ENCODE measurements at regions not wholly inside any gene's neighbourhood (a gene's known extent, or its start where the extent isn't known, plus 50 kb on each side); places are given as distances from the start of the nearest gene placed in this dataset.

GRCh38 chr2:8285081-8285480 is 396.8 kb upstream of the ID2 start:
- Mint-ChIP-seq H3K36me3 (ENCODE audit: low read depth) (no peaks in the 10 kb centered on the region), H3K27me3 (ENCODE audit: low read depth) (no peaks in the 10 kb centered on the region), H3K27ac (no peak overlapping the region), H3K4me3 (no peak overlapping the region), H3K4me1 (ENCODE audit: low read depth) (peaks cover 3% of the 10 kb centered on the region), H3K9me3 (peaks cover 4% of the 10 kb centered on the region)
- intact Hi-C loops (cut with micrococcal nuclease), result no loop called here
- CTCF ChIA-PET, result no interaction called here
- no peak for DNase-seq

- DNase-seq, result no peak
- no peak overlapping the region for H3K4me3 Mint-ChIP-seq
- no peaks in the 10 kb centered on the region for H3K36me3 Mint-ChIP-seq (ENCODE audit: low read depth)
- peaks cover 3% of the 10 kb centered on the region for H3K4me1 Mint-ChIP-seq (ENCODE audit: low read depth)
- CTCF ChIA-PET, result interaction anchor here (0.7 to 1.4 kb wide), 3 partner anchors 11 to 404 kb away, joined by 3 read pairs; no protein-coding TSS in a partner anchor
- H3K27ac Mint-ChIP-seq, result no peak overlapping the region
- intact Hi-C loops (cut with micrococcal nuclease), result no loop called here
- peaks cover 4% of the 10 kb centered on the region for H3K9me3 Mint-ChIP-seq
- no peaks in the 10 kb centered on the region for H3K27me3 Mint-ChIP-seq (ENCODE audit: low read depth)
These were observed 396.0 kb upstream of the ID2 start for GRCh38 chr2:8285898-8286297.

- Mint-ChIP-seq H3K9me3 (peaks cover 4% of the 10 kb centered on the region), H3K36me3 (ENCODE audit: low read depth) (no peaks in the 10 kb centered on the region), H3K4me3 (no peak overlapping the region), H3K27me3 (ENCODE audit: low read depth) (peaks cover 4% of the 10 kb centered on the region), H3K27ac (no peak overlapping the region), H3K4me1 (ENCODE audit: low read depth) (peaks cover 3% of the 10 kb centered on the region)
- intact Hi-C loops (cut with micrococcal nuclease), result no loop called here
- DNase-seq, result no peak
- CTCF ChIA-PET, result interaction anchor here (1.0 kb wide), 1 partner anchor 10 kb away, joined by 3 read pairs; no protein-coding TSS in a partner anchor
These were observed 393.6 kb upstream of the ID2 start for GRCh38 chr2:8288206-8288605.

- CTCF ChIA-PET, result interaction anchor here (0.6 to 1.0 kb wide), 2 partner anchors 9 to 220 kb away, joined by 3 to 4 read pairs; no protein-coding TSS in a partner anchor
- Mint-ChIP-seq H3K27ac (no peak overlapping the region), H3K27me3 (ENCODE audit: low read depth) (peaks cover 4% of the 10 kb centered on the region), H3K9me3 (peaks cover 4% of the 10 kb centered on the region), H3K4me3 (no peak overlapping the region), H3K4me1 (ENCODE audit: low read depth) (peaks cover 3% of the 10 kb centered on the region), H3K36me3 (ENCODE audit: low read depth) (no peaks in the 10 kb centered on the region)
- intact Hi-C loops (cut with micrococcal nuclease), result no loop called here
- DNase-seq, result no peak
These were observed 392.7 kb upstream of the ID2 start for GRCh38 chr2:8289111-8289510.

GRCh38 chr2:8290771-8291352 is 391.0 kb upstream of the ID2 start:
- H3K4me1 Mint-ChIP-seq (ENCODE audit: low read depth), result peaks cover 3% of the 10 kb centered on the region
- H3K4me3 Mint-ChIP-seq, result no peak overlapping the region
- H3K27ac Mint-ChIP-seq, result no peak overlapping the region
- CTCF ChIA-PET, result no interaction called here
- peaks cover 4% of the 10 kb centered on the region for H3K9me3 Mint-ChIP-seq
- H3K27me3 Mint-ChIP-seq (ENCODE audit: low read depth), result peaks cover 4% of the 10 kb centered on the region
- H3K36me3 Mint-ChIP-seq (ENCODE audit: low read depth), result no peaks in the 10 kb centered on the region
- no peak for DNase-seq
- intact Hi-C loops (cut with micrococcal nuclease), result no loop called here

GRCh38 chr2:8296306-8296705 is 385.6 kb upstream of the ID2 start:
- peaks cover 13% of the 10 kb centered on the region for H3K4me1 Mint-ChIP-seq (ENCODE audit: low read depth)
- intact Hi-C loops (cut with micrococcal nuclease), result no loop called here
- peak; percentile 52 for DNase-seq
- H3K4me3 Mint-ChIP-seq, result no peak overlapping the region
- H3K27ac Mint-ChIP-seq, result no peak overlapping the region
- H3K27me3 Mint-ChIP-seq (ENCODE audit: low read depth), result peaks cover 5% of the 10 kb centered on the region
- CTCF ChIA-PET, result no interaction called here
- no peaks in the 10 kb centered on the region for H3K9me3 Mint-ChIP-seq
- no peaks in the 10 kb centered on the region for H3K36me3 Mint-ChIP-seq (ENCODE audit: low read depth)

GRCh38 chr2:8297376-8298231 is 384.3 kb upstream of the ID2 start:
- peaks cover 26% of the 10 kb centered on the region for H3K4me1 Mint-ChIP-seq (ENCODE audit: low read depth)
- H3K27ac Mint-ChIP-seq, result no peak overlapping the region
- intact Hi-C loops (cut with micrococcal nuclease), result no loop called here
- H3K9me3 Mint-ChIP-seq, result peaks cover 3% of the 10 kb centered on the region
- H3K27me3 Mint-ChIP-seq (ENCODE audit: low read depth), result peaks cover 3% of the 10 kb centered on the region
- no peak overlapping the region for H3K4me3 Mint-ChIP-seq
- H3K36me3 Mint-ChIP-seq (ENCODE audit: low read depth), result no peaks in the 10 kb centered on the region
- no peak for DNase-seq
- CTCF ChIA-PET, result interaction anchor here (1.1 kb wide), 1 partner anchor 9 kb away, joined by 3 read pairs; no protein-coding TSS in a partner anchor

GRCh38 chr2:8298783-8299182 is 383.1 kb upstream of the ID2 start:
- peaks cover 3% of the 10 kb centered on the region for H3K9me3 Mint-ChIP-seq
- CTCF ChIA-PET, result interaction anchor here (1.1 kb wide), 1 partner anchor 10 kb away, joined by 3 read pairs; no protein-coding TSS in a partner anchor
- H3K27me3 Mint-ChIP-seq (ENCODE audit: low read depth), result peaks cover 5% of the 10 kb centered on the region
- no peak overlapping the region for H3K4me3 Mint-ChIP-seq
- intact Hi-C loops (cut with micrococcal nuclease), result no loop called here
- no peak overlapping the region for H3K27ac Mint-ChIP-seq
- no peaks in the 10 kb centered on the region for H3K36me3 Mint-ChIP-seq (ENCODE audit: low read depth)
- DNase-seq, result no peak
- peaks cover 38% of the 10 kb centered on the region for H3K4me1 Mint-ChIP-seq (ENCODE audit: low read depth)

GRCh38 chr2:8300216-8300615 is 381.6 kb upstream of the ID2 start:
- H3K27me3 Mint-ChIP-seq (ENCODE audit: low read depth), result peaks cover 5% of the 10 kb centered on the region
- intact Hi-C loops (cut with micrococcal nuclease), result loop anchor here (5.0 to 10.0 kb wide), 5 partner anchors 107 to 315 kb away; no protein-coding TSS in a partner anchor
- no peaks in the 10 kb centered on the region for H3K36me3 Mint-ChIP-seq (ENCODE audit: low read depth)
- no peak overlapping the region for H3K27ac Mint-ChIP-seq
- H3K9me3 Mint-ChIP-seq, result peaks cover 3% of the 10 kb centered on the region
- H3K4me3 Mint-ChIP-seq, result no peak overlapping the region
- H3K4me1 Mint-ChIP-seq (ENCODE audit: low read depth), result peaks cover 41% of the 10 kb centered on the region
- DNase-seq, result no peak
- CTCF ChIA-PET, result interaction anchor here (1.0 kb wide), 1 partner anchor 11 kb away, joined by 3 read pairs; no protein-coding TSS in a partner anchor

GRCh38 chr2:8300905-8301304 is 381.0 kb upstream of the ID2 start:
- Mint-ChIP-seq H3K36me3 (ENCODE audit: low read depth) (no peaks in the 10 kb centered on the region), H3K4me1 (ENCODE audit: low read depth) (peaks cover 41% of the 10 kb centered on the region), H3K27ac (no peak overlapping the region), H3K27me3 (ENCODE audit: low read depth) (peaks cover 5% of the 10 kb centered on the region), H3K9me3 (peaks cover 3% of the 10 kb centered on the region), H3K4me3 (no peak overlapping the region)
- no peak for DNase-seq
- intact Hi-C loops (cut with micrococcal nuclease), result loop anchor here (5.0 to 10.0 kb wide), 5 partner anchors 106 to 316 kb away; no protein-coding TSS in a partner anchor
- CTCF ChIA-PET, result interaction anchor here (0.6 to 1.0 kb wide), 4 partner anchors 10 to 447 kb away, joined by 3 read pairs; no protein-coding TSS in a partner anchor

- Mint-ChIP-seq H3K27me3 (ENCODE audit: low read depth) (peaks cover 5% of the 10 kb centered on the region), H3K4me3 (no peak overlapping the region)
- intact Hi-C loops (cut with micrococcal nuclease), result loop anchor here (2.0 to 10.0 kb wide), 7 partner anchors 104 to 379 kb away; partner anchors contain the start of gene ID2
These were observed 378.5 kb upstream of the ID2 start for GRCh38 chr2:8303322-8303832.

More at GRCh38 chr2:8303322-8303832, 378.5 kb upstream of the ID2 start:
- DNase-seq, result peak; percentile 69
- H3K27ac Mint-ChIP-seq, result no peak overlapping the region
- no peaks in the 10 kb centered on the region for H3K36me3 Mint-ChIP-seq (ENCODE audit: low read depth)
- peaks cover 39% of the 10 kb centered on the region for H3K4me1 Mint-ChIP-seq (ENCODE audit: low read depth)
- H3K9me3 Mint-ChIP-seq, result peaks cover 3% of the 10 kb centered on the region
- CTCF ChIA-PET, result interaction anchor here (1.2 kb wide), 1 partner anchor 34 kb away, joined by 3 read pairs; no protein-coding TSS in a partner anchor

Data from activated naive CD4-positive, alpha-beta T cell treated with anti-CD3 and anti-CD28 coated beads for 36 hours (primary cell).